NCI-H748 (cell line): ENCODE measurements at regions not wholly inside any gene's neighbourhood (a gene's known extent, or its start where the extent isn't known, plus 50 kb on each side); places are given as distances from the start of the nearest gene placed in this dataset.
"Not testable (repeated sequence)": the region's sequence is repeated elsewhere in the genome, so short reads cannot be mapped to it uniquely, and the experiment has no call there.

Experiments
- DNase-seq: peaks from one replicate; lab custom pipeline; 2025; ENCODE audit not compliant: unreplicated experiment; lab: John Stamatoyannopoulos, UW

DNA sequence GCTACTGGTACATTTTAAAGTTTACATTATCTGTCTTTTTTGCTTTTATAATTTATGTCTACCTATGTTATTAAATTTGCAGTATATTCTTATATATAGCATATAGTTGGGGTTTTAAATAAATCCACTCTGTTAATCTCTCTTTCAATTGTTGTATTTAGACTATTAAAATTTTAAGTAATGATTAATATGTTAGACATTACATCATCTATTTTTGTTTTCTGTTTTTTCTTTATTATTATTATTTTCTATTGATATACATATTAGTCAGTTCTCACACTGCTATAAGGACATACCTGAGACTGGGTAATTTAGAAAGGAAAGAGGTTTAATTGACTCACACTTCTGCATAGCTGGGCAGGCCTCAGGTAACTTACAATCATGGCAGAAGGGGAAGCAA lies 1338.2 kb upstream of the GJE1 start:
- no peak for DNase-seq

DNA sequence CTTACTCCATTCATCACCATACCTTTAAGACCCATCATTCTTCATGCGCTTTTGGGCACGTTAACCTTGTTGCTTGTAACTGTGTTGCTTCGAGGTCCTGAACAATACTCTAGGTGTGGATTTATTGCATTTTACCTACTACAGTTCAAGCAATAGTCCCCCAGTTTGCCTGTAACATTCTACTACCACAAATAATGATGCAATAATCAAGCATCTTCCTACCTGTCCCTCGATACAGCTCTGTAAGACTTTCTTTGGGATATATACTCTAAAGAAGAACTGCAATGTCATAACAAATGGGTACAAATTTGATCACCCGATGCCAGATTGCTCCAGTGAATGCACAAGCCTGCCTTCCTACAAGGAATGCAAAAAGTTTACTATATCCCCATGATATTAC lies 1342.6 kb upstream of the GJE1 start:
- DNase-seq = no peak

DNA sequence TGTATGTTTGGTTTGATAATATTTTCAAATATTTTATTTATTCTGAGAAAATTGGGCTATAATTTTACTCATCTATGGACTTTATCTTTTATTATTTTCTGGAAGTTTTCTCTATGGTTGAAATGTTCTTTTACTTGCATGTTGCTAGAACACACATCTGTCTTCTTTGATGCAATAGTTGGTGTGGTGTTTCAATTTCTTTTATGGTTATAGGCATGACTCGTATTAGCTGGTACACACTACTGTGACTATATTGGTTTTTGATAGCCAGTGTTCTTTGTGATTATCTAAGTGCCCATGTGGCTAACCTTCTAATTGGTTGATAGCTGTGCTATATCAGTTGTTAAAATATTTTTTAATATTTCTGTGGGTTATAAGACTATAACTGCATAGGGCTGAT lies 1343.3 kb upstream of the GJE1 start:
- DNase-seq = no peak

DNA sequence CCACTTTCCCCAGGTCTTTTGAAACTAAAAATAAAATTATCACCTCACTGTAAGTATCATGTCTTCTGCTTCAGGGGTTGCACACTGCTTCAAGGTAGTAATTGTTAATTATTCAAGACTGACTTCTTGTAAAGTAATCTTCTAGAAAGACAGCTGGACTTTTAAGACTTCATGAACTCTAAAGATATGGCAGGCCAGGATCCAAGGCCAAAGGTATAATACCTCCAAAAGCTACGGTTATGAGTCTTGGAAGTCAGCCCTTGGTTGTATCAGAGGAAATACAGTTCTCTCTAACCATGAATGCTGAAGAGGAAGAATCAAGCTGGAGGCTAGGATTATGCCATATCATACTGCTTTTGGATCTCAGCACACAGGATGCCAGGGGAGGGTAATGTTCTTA lies 1346.8 kb upstream of the GJE1 start:
- DNase-seq = no peak

DNA sequence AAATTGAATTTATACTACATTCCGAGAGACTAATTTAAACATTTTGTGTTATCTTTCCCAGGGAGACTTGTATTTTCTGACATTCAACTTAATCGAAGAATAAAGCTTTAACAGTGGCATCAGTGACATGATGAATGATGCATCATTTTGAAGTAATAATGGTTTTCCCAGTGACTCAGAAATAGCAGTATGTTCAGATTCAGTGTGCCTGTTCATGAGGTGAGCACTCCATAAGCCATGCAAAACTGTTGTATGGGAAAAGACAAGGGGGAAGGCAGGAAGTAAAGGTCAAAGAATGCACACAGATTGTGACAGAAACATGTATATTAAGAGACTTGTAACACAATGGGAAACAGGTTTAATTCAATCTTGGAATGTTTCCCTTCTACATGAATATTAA lies 1348.2 kb upstream of the GJE1 start:
- DNase-seq = no peak

DNA sequence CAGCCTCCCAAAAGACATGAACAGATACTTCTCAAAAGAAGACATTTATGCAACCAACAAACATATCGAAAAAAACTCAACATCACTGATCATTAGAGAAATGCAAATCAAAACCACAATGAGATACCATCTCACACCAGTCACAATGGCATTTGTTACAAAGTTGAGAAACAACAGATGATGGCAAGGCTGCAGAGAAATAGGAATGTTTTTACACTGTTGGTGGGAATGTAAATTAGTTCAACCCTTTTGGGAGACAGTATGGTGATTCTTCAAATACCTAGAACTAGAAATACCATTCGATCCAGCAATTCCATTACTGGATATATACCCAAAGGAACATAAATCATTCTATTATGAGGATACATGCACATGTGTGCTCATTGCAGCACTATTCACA lies 1349.2 kb upstream of the GJE1 start:
- DNase-seq = not testable (repeated sequence)

DNA sequence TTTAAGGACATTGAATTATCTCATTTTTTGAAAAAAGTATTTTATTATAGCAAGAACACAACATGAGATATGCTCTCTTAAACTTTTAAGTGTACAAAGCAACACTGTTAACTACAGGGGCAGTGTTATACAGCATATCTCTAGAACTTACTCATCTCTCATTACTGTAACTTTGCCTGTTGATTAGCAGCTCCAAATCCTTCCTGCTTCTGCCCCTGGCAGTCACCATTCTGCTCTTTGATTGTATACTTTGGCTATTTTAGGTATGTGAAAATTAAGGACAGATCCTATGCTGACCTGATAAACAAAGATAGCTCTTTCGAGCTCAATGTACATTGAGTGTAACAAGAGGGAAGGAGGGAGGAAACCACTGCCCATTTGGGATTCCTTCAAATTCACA lies 1349.8 kb upstream of the GJE1 start:
- no peak for DNase-seq

DNA sequence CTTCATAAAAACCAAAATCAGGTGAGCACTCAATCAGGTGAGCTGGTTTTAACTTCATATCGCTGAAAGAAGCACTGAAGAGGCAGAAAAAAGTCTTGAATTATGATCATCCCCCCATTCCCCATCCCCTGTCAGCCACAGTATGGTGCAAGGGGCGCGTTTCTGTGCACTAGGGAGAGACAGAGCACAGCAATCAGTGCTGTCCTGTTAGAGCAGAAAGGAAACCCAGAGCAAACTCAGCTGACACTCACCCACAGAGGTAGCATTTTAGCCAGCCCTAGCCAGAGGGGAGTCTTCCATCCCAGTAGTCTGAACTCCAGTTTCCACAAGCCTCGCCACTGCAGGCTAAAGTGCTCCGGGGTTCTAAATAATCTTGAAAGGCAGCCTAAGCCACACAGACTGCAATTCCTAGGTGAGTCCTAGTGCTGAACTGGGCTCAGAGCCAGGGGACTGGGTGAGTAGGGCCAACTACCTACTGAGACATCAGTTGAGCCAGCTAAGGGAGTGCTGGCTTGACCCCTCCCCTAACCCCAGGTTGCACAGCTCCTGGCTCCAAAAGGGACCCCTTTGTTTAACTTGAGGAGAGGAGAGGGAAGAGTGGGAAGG lies 1352.6 kb upstream of the GJE1 start:
- no peak for DNase-seq

DNA sequence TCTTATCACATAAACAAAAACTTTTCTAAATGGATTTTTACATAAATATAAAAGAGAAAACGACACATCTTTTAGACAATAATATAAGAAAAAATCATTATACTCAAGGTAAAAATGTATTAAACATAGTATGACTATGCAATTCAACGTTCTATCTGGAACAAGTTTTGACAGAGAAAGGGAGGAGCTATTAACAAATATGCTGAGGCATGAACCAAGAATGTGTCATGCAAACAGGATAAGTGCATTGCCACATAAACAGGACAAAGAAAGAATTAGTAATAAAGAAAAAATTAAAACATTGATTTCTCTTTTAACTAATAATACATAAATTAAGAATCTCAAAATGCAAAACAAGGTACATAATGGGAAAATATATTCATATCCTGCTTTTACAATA lies 1353.4 kb upstream of the GJE1 start:
- no peak for DNase-seq

DNA sequence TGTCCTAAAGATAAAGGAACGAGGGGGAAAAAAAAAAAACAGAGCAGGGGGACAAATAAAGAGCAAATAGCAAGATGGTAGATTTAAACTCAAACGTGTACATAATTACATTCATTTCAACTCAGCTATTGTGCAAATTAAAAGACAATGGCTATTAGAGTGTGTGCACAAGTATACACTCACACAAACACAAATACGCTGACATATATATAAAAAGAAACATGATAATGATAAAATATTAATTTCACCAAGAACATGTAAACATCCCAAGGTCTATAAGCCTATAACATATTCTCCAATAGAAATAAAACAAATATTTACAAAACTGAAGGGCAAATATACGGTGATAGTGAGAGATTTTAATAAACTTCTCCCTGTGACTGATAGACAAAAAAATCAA lies 1354.9 kb upstream of the GJE1 start:
- no peak for DNase-seq

DNA sequence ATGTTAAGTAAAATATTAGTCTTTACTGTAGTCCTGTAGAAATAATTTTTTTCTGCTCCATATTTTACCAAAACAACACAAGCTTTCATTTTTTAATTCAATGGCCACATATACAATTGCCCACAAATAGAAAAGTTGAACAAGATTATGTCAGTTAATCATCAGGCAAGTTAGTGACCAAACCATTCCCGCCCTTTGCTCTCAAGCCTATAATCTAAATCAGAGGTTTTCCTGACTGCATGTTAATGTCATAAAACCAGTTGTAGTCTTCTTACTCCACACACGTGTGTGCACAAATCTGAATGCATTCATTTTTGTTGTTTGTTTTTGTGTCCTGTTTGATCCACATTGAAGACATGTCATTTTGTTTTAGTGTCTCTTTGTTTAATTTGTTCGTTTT lies 1357.7 kb upstream of the GJE1 start:
- DNase-seq = no peak

DNA sequence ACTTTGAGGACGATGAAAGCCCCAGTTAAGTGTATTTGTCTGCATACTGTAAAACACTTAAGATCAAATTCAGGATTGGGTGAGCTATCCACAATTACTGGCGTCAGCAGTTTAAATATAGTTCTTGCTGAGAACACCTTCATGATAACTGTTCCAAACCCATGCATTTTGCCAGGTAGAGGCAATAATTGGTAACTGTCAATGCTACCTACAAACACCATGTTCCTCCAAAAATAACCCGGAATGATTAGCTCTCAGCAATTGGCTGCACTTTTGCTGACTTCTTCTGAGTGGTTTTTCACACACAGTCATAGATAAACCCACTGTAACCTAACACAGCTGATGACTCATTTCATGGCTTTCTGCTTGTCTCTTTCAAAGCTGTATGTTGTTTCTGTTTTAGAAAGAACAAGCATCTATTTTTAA lies 1358.6 kb upstream of the GJE1 start:
- peak; percentile 6 for DNase-seq

DNA sequence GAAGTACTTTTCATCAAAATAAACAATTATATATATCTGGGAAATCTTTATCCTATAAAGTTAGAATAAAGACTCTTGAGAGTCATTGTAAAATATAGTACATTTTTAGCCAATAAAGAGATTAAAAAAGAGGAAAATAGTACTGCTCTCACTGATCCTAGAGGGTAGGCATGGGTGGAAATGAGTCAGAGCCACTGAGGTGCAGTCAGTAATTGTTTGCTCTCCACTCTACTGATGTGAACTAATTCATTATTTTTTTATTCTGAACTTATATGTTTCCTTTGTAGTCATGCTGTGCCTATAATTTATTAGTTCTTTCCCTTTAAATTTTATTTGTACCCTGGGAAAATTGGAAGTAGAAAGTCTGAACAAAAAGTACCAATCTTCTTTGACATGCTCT lies 1359.4 kb upstream of the GJE1 start:
- DNase-seq = no peak

DNA sequence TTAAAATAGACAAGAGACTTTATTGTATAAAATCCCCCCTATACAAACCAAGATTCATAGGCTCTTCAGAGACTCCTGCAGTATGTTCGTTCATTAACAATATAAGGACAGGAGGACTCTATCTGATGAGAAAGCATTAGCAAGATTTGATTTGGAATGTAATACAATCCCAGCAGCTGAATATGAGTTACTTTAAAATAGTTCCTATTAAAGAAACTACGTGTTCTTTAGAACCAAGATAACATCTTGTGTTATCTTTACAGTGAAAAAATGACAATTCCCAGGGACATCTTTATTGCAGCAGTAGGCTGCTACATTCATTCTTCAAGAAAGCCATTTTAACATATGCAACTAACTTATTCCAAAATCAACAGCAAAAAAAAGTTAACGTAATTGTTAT lies 1360.1 kb upstream of the GJE1 start:
- DNase-seq = no peak

DNA sequence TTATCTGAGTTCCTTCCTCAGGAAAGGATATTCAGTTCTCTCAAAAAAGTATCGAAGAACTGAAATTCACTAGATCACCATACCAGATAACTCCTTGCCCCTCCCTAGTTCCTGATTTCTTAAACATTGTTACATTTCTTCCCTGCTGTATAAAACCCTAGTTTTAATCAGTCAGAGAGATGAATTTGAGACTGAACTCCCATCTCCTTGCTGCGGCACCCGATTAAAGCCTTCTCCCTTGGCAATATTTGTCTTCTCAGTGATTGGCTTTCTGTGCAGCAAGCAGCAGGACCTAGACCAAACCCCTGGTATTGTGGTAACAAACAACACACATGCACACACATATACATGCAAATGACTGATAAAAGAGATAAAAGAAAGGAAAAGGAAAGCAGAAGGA lies 1364.6 kb upstream of the GJE1 start:
- DNase-seq = no peak

DNA sequence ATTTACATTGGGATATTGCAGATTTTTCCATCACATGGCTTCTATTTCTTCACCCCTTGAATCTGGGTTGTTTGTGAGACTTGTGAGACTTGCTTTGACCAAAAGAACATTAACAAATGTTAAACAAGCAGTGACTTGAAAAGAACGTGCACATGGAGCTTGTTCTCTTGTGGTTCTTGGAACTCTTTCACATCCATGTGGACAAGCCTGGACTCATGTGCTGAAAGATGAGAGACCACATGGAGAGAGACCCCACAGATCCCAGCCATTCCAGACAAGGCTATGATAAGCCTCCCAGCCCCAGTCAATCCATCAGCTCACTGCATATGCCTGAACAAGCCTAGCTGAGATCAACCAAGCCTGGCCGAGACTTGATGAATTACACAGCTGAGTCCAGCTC lies 1365.7 kb upstream of the GJE1 start:
- DNase-seq = no peak

DNA sequence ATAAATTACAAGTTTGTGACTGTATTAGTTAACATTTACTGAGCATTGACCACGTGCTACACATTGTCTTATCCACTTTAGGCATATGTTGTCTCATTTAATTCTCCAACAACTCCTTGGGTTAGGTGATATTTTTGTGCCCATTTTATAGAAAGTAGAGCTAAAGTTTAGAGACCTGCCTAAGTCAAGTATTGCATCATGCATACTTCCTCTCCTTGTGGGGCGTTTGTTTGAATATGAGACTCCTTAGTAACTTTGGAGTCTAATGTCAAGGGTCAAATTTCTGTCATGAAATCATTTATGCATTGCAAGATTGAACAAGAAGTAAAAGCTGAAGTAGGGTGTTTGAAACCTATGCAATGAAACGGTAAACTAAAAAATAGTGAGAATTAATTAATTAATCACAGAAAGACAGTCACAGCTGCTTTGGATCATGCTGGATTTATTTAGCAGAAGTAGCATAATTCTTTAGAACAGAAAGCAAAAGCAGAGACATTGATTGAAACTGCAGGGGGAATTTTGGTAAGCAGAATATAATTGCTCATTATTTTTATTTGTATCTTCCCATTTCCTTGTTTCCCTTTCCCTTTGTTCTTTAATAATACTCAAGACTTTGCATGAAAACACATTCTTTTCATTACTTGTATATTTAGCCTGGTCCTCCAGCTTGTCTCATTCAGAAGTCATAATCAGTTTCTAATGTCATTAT lies 1374.4 kb upstream of the GJE1 start:
- no peak for DNase-seq

DNA sequence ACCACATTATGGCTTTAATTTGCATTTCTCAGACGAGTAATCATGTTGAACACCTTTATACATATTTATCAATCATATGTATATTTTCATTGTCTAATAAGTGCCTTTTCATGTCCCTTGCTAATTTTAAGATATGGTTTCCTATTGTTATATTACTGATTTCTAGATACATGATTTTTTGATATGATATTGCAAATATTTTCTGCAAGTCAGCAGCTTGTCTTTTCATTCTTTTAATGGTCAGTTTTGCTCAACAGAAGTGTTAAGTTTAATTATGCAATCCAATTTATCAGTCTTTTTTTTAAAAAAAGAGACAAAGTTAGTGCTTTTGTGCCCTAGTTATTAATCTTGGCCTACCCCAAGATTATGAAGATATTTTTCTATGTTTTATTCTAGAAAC lies 1377.8 kb upstream of the CITED2 start:
- no peak for DNase-seq

DNA sequence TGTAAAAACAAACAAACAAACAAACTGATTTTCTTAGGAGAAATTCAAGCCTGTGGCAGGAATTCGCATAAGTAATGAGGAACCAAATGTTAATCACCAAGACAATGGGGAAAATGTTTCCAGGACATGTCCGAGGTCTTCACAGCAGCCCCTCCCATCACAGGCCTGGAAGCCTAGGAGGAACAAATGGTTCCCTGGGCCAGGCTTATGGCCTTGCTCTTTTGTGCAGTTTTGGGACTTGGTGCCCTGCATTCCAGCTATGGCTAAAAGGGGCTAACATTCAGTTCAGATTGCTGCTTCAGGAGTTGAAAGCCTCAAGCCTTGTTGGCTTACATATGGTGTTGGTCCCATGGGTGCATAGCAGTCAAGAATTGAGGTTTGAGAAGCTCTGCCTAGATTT lies 1372.7 kb upstream of the CITED2 start:
- DNase-seq = no peak

DNA sequence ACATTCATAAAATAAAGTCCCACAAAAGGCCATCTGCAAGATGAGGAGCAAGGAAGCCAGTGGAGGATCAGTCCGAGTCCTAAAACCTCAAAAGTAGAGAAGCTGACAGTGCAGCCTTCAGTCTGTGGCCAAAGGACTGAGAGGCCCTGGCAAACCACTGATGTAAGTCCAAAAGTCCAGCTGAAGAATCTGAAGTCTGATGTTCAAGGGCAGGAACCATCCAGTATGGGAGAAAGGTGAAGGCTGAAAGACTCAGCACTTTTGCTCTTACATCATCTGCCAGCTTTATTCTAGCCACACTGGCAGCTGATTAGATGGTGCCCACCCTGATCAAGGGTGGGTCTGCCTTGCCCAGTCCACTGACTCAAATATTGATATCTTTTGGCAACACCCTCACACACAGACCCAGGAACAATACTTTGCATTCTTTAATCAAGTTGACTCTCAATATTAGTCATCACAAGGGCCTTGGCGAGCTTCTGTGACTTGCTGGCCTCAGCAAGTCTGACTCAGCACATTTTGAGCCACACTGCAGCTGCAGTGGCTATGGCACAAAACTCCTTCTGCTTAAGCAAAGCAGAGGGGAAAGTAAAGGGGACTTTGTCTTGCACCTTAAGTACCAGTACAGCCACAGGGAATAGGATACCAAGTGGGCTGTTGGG lies 1370.3 kb upstream of the CITED2 start:
- DNase-seq = no peak

DNA sequence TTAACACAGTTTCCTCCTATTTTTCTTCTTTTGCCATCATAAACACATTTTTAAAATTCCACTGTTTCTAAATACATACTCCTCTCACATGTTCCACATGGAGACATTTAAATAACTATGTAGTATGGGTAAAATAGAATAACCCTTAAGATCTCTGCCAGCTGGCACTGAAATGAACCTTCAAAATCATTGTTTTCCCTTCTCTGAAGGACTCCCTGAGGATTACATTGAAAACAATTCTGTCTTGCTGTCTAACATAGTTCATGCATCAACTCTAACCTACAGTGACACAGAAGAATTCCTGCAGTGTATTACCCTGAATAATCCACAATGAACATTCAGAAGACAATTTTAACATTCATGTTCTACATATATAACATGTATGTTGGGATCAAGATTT lies 1361.8 kb upstream of the CITED2 start:
- no peak for DNase-seq

DNA sequence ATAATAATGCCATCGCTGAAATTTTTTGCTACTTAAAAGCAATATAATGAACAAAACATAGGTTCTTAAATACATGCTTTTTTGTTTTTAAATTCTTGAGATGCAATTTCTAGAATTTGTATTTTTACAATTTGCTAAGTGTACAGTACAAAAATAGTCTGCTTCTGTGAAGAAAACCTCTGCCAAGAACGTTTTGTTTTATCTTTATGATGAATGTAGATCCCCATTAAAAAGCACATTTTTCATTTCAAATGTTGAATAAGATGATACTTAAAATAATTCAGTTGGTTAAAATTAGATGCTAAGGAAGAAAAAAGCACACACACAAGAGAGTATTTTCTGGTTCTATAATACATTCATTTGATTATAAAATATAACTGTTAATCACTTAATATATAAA lies 1358.5 kb upstream of the CITED2 start:
- DNase-seq = no peak

DNA sequence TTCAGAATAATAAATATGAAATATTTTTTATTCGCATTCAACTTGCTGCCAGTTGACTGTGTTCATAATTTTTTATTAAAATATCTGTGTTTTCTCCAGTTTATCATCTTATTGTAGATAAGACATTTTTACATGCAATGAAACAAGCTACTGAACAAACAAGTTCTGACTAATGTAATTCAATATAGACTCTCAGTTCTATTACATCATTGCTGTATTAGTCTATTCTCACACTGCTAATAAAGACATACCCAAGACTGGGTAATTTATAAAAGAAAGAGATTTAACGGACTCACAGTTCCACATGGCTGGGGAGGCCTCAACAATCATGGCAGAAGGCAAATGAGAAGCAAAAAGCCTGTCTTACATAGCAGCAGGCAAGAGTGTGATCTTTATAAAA lies 1357.7 kb upstream of the CITED2 start:
- DNase-seq = no peak
